Vagina (tissue), 2 donors: ENCODE measurements at regions not wholly inside any gene's neighbourhood (a gene's known extent, or its start where the extent isn't known, plus 50 kb on each side); places are given as distances from the start of the nearest gene placed in this dataset.

Experiments
- CTCF ChIP-seq, 3 experiments: fragments of 450-650 bp in 2 of 3; fragments of 200-600 bp in 1 of 3; sonication (generic) in 1 of 3; IDR thresholded peaks; one replicate each; pipeline ENCODE4 v1.5.1; 2017 to 2019; ENCODE audit warnings: antibody characterized with exemption in 3 of 3, mild to moderate bottlenecking in 2 of 3, moderate library complexity in 2 of 3
- POLR2A ChIP-seq, 2 donors: fragments of 450-650 bp; IDR thresholded peaks; one replicate each; pipeline ENCODE4 v1.6.1; 2017; ENCODE audit warnings: antibody characterized with exemption in 2 of 2, mild to moderate bottlenecking in 2 of 2, moderate library complexity in 2 of 2
- POLR2AphosphoS5 ChIP-seq, 2 donors: sonication (generic); formaldehyde crosslinking; IDR thresholded peaks; one replicate each; pipeline ENCODE4 v1.9.0; 2017; ENCODE audit warnings: antibody characterized with exemption in 2 of 2, mild to moderate bottlenecking in 2 of 2, low read depth in 1 of 2; ENCODE audit not compliant: insufficient read depth in 1 of 2

- no peak for TF ChIP-seq CTCF (IDR thresholded peaks at IDR 0.05)
- no peak for TF ChIP-seq POLR2AphosphoS5 (IDR thresholded peaks at IDR 0.05; ENCODE audit: insufficient read depth in 1 of 2, low read depth in 1 of 2)
- no peak for TF ChIP-seq POLR2A (IDR thresholded peaks at IDR 0.05)
These were observed 64.6 kb downstream of the RPL27A start for GRCh38 chr11:8747173-8747572.
